Astrocyte of the spinal cord (primary cell): ENCODE measurements at regions not wholly inside any gene's neighbourhood (a gene's known extent, or its start where the extent isn't known, plus 50 kb on each side); places are given as distances from the start of the nearest gene placed in this dataset.

Experiments used
- DNase-seq: peaks from one replicate; pipeline ENCODE4 v3.0.0; 2011; ENCODE audit warnings: low read depth, low spot score
- H3K4me3 ChIP-seq: 2 replicates; pipeline ENCODE4 v1.5.1; 2011; ENCODE audit warnings: low read depth, mild to moderate bottlenecking, low read length, moderate library complexity
- CTCF ChIP-seq: IDR thresholded peaks from 2 replicates; pipeline ENCODE4 v1.5.1; 2012; ENCODE audit warnings: low read depth, mild to moderate bottlenecking, low read length, inconsistent platforms
- in situ Hi-C: cut with HindIII; loops from 2 replicates; pipeline ENCODE4 v1.10.0; 2017; ENCODE audit warnings: low sequenced_read_pairs

GRCh38 chr9:2243666-2244555 is 228.8 kb downstream of the SMARCA2 start:
- in situ Hi-C loops, result no loop called here
- TF ChIP-seq CTCF, result no peak
- DNase-seq, result no peak
- no peak overlapping the region for H3K4me3 ChIP-seq

- H3K4me3 ChIP-seq, result no peak overlapping the region
- in situ Hi-C loops, result no loop called here
- no peak for TF ChIP-seq CTCF
- no peak for DNase-seq
Observed at GRCh38 chr9:2247340-2247739, 232.2 kb downstream of the SMARCA2 start.

- in situ Hi-C loops, result no loop called here
- no peak for TF ChIP-seq CTCF
- no peak overlapping the region for H3K4me3 ChIP-seq
- DNase-seq, result no peak
Observed at GRCh38 chr9:2248768-2249265, 233.7 kb downstream of the SMARCA2 start.

GRCh38 chr9:2253636-2254580 is 238.8 kb downstream of the SMARCA2 start:
- TF ChIP-seq CTCF, result no peak
- in situ Hi-C loops, result no loop called here
- DNase-seq, result no peak

GRCh38 chr9:2255128-2255527 is 240.0 kb downstream of the SMARCA2 start:
- no peak for TF ChIP-seq CTCF
- H3K4me3 ChIP-seq, result no peak overlapping the region
- in situ Hi-C loops, result no loop called here
- no peak for DNase-seq

More at GRCh38 chr9:2253636-2254580, 238.8 kb downstream of the SMARCA2 start:
- H3K4me3 ChIP-seq, result no peak overlapping the region

GRCh38 chr9:2257248-2257929 is 242.2 kb downstream of the SMARCA2 start:
- in situ Hi-C loops, result no loop called here
- DNase-seq, result no peak
- TF ChIP-seq CTCF, result no peak
- no peak overlapping the region for H3K4me3 ChIP-seq
